ENCODE measurements at regions not wholly inside any gene's neighbourhood (a gene's known extent, or its start where the extent isn't known, plus 50 kb on each side); places are given as distances from the start of the nearest gene placed in this dataset.

- DNase-seq = no peak
Observed at GRCh38 chr1:68331117-68331865, 99.0 kb upstream of the WLS start.

- DNase-seq = no peak
Observed at GRCh38 chr1:68330391-68330790, 98.1 kb upstream of the WLS start.

GRCh38 chr1:68329096-68329835 is 96.9 kb upstream of the WLS start:
- no peak for DNase-seq

GRCh38 chr1:68328490-68328889 is 96.2 kb upstream of the WLS start:
- no peak for DNase-seq

- DNase-seq = no peak
Observed at GRCh38 chr1:68327414-68327813, 95.1 kb upstream of the WLS start.

- DNase-seq = no peak
Observed at GRCh38 chr1:68326481-68326880, 94.2 kb upstream of the WLS start.

- no peak for DNase-seq
Observed at GRCh38 chr1:68324316-68324715, 92.0 kb upstream of the WLS start.

GRCh38 chr1:68322837-68323687 is 90.7 kb upstream of the WLS start:
- DNase-seq = no peak

GRCh38 chr1:68322096-68322495 is 89.8 kb upstream of the WLS start:
- no peak for DNase-seq

GRCh38 chr1:68321084-68321685 is 88.9 kb upstream of the WLS start:
- DNase-seq = no peak

GRCh38 chr1:68320349-68320748 is 88.0 kb upstream of the WLS start:
- no peak for DNase-seq

- no peak for DNase-seq
Observed at GRCh38 chr1:68319907-68320306, 87.6 kb upstream of the WLS start.

- no peak for DNase-seq
Observed at GRCh38 chr1:68317543-68317942, 85.2 kb upstream of the WLS start.

- no peak for DNase-seq
Observed at GRCh38 chr1:68314151-68314780, 81.9 kb upstream of the WLS start.

GRCh38 chr1:68313735-68314134 is 81.4 kb upstream of the WLS start:
- no peak for DNase-seq

- no peak for DNase-seq
Observed at GRCh38 chr1:68308034-68308433, 75.7 kb upstream of the WLS start.

- DNase-seq = no peak
Observed at GRCh38 chr1:68307378-68307787, 75.1 kb upstream of the WLS start.

- DNase-seq = no peak
Observed at GRCh38 chr1:68301471-68302001, 69.2 kb upstream of the WLS start.

- DNase-seq = no peak
Observed at GRCh38 chr1:68294367-68295066, 62.2 kb upstream of the WLS start.

GRCh38 chr1:68293609-68294366 is 61.5 kb upstream of the WLS start:
- no peak for DNase-seq

GRCh38 chr1:68293122-68293521 is 60.8 kb upstream of the WLS start:
- DNase-seq = no peak
